Left lobe of liver (tissue), 2 donors: ENCODE measurements at regions not wholly inside any gene's neighbourhood (a gene's known extent, or its start where the extent isn't known, plus 50 kb on each side); places are given as distances from the start of the nearest gene placed in this dataset.
A peak's percentile ranks its signal among the peaks of the same experiment; 100 is the strongest.

Experiments
- ATAC-seq: fragments of 200-7000 bp; cut with Tn5 transposase; one replicate; pipeline ENCODE4 v1.9.1; 2020; ENCODE audit warnings: mild to moderate bottlenecking, moderate library complexity
- DNase-seq: peaks from one replicate; pipeline ENCODE4 v3.0.0-alpha.2; 2020; ENCODE audit warnings: low spot score
- donor health status: DM: no; HTN: no; CAD: no; lungs with moderate emphysema.
- donor health status: DM: no; HTN: yes; CAD: no.

DNA sequence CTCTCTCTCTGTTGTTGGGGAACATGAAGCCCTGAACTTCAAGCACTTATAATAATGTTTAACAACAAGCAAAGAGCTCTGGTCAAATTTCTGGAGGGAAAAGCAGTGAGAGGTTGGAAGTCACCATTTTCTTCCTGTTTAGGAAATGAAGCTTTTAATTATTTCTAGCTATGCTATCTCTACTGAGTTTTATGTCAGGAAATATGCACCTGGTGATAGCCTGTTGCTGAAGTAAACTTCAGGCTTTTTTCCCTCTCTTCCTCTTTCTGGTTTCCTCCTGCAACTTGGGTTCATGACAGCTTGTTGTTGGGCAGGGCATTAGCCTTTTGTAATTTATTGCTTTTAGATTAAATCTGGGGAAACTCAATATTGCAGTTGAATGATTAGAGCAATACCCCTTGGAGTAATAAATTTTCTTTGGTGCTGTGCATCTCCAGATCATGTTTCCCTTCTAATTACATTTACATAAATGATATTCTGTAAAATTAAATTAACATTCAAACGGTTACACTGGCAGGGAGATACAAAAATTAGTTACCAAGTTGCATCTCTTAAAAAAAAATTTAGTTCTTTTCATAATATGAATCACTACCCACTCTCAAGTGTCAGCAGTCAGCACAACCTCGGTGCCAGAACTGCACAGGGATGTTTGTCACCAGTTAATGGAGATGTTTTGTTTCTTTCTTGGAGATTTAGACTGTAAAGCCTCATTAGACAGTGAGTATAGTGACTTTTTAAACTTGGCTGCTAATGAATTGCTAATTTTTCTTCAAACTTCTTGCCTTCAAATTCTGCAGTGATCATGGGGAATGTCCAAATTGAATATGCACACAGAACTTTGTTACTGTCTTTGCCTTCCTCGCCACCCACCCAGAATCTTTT, 466.6 kb upstream of the ETAA1 start:
- ATAC-seq: no peak
- no peak for DNase-seq

GRCh38 chr2:66938471-66938967, 458.6 kb upstream of the ETAA1 start:
- ATAC-seq (no peak), DNase-seq (no peak)

DNA sequence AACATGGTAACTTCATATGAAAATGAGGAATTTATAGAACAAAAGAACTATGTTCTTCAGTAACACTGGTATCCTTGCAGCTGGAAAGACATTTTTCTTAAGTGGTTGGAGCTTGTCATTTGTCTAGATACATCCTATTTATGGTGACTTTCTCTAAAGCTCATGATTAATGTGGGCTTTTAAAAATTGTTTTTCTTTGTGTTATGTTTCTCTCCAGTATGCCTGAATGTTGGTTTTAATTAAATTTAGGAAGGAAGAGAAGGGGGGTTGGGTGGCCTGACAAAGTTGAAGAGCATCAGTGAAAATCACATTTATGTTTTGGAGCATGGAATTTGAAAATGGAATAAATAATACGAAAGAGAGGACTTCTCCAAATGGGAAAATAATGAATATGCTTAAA, 457.1 kb upstream of the ETAA1 start:
- no peak for ATAC-seq
- no peak for DNase-seq

DNA sequence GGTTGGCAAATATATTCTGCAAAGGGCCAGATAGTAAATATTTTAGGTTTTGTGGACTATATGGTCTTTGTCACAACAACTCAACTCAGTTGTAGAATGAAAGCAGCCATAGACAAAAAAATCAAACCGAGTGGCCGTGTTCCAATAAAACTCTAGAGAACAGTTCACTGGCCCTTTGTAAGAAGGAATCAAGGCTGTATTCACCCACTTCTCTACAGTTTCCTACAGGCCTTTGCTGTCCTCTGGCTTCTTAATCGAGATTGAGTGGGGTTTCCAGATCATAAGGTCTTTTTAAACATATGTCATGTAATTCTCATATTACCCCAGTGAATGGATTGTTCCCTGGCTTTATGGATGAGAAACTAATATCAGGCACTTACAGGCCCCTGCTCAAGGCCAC, 448.9 kb upstream of the ETAA1 start:
- DNase-seq: no peak
- ATAC-seq: no peak

DNA sequence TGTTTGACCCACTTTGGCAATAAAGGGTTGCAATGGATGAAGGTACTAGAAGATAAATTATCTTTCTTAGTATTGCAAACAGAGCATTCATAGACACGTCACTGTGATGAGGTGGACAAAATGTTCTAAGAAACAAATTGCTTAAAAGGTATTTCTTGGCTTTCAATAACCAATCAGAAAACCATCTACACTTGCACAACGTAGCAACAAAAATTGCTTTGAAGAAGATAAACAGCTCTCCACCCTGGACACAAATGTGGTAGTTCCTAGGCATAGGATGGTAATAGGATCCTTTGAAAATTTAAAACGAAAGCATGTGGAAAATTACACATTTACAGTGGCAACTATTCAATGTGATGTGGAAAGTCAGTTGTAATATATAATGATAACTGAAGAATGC, 439.9 kb upstream of the ETAA1 start:
- DNase-seq (no peak), ATAC-seq (no peak)

DNA sequence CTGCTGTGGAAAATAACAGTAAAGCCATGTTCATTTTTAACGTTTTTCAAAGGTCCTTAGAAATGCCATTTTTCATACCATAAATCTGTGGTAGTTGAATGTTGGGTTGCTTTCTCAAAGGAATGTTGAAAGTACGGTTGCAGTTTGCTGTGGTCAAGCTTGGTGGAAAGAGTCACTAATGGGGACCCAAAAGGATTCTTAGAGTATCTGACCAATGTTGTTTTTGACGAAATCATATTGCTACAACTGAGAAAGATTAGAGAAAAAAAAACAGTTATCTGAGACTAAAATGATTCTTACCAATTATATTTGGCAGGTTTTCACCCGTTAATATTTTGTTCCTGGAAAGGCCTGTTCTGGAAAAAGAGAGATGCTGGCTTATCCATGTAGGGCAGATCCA, 439.5 kb upstream of the ETAA1 start:
- no peak for DNase-seq
- ATAC-seq: no peak

- DNase-seq (no peak), ATAC-seq (no peak)
Observed at GRCh38 chr2:66960161-66960560, 437.0 kb upstream of the ETAA1 start.

- no peak for ATAC-seq
- DNase-seq: no peak
Observed at GRCh38 chr2:66962716-66963115, 434.4 kb upstream of the ETAA1 start.

DNA sequence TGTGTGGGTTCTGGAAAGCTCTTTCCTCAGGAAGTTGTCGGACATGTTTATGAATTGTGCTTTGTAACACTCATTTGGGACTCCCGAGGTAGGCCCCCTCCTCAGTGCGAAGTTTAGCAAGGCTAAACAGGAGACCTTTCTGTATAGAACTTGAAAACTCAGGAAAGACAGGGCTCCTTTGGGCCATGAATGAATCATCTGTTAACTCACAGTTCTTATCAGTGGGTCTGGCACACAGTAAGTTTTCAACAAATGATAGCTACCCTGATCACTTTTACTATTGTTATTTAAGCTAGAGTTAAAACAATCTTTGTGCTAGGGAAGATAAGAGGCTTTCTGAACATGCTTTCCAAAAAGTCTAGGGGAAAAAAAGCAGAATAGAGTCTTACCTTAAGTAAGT, 430.5 kb upstream of the ETAA1 start:
- DNase-seq (no peak), ATAC-seq (no peak)

DNA sequence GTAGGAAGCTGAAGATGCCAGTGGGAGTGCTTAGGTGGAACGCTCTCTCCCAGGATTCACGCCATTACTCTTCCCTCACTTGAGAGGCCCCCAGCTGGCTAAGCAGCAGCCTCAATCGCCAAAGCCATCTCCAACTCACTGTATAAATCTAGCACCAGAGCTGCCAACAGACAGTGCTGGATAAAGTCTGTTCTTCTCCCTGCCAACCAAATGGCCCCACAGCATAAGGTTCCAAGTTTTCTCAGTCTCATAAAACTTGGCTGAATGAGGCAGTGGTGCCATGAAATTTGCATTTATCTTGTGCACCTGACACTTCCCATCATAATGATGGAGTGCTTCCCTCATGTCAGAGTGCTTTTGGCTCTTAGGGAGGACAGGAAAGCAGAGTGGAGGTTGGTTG, 428.2 kb upstream of the ETAA1 start:
- DNase-seq: no peak
- ATAC-seq: no peak

- no peak for ATAC-seq
Observed at GRCh38 chr2:66981074-66981473, 416.1 kb upstream of the ETAA1 start.

DNA sequence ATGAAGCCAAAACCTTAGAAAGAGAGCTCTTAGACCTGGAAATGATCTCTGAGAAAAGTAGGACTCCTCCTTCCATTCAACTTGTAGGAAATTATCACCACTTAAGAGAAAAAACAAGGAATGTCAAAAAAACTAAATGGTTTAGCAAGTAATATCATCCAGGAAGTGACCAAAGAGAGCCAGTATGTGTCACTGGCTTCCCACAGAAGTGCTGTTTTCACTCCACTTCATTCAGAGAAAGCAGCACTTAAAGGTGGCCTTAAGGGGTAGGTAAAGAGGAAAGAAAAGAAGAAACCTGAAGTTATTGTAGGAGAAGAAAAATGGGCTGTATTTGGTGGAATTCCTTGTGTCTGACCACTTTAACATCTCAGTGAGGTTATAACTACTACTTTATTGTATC, 414.4 kb upstream of the ETAA1 start:
- ATAC-seq (peak; percentile 59), DNase-seq (no peak)

More at GRCh38 chr2:66981074-66981473, 416.1 kb upstream of the ETAA1 start:
- no peak for DNase-seq

- DNase-seq (no peak), ATAC-seq (no peak)
Observed at GRCh38 chr2:66984864-66985263, 412.3 kb upstream of the ETAA1 start.

DNA sequence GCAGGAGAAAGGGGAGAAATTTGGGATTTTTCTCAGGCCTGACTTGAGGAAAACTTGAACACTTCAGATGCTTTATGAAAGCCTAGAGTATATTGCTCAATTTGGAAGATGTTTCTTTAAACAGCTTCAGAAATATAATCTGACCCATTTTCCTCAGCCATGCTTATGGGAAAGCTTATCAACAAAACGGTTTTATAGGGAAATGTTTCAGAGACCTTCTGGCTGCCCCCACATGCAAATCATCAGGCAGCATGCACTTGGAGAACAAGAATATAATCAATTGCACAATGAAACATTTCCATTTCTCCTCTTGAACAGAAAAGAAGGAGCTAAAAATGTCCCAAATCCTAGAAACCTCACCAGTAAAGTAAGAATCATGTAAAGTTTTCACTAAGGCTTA, 411.2 kb upstream of the ETAA1 start:
- ATAC-seq: no peak
- no peak for DNase-seq

DNA sequence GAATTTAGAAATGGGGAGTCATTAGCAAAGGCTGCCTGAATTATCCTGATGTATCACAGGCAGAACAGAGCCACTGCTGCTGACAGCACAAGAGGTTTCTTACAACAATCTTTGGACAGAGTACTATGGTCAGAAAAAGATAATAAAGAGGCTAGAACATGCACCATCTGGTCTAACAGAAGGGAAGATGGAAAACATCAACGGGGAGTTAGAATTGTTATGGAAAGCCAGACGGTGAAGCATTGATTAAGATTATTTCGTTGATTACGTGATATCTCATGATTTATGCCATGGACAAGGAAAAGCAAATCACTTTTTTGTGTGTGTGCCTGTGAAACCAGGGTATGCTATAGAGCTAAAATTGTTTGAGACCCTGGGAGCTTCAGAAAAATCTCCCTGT, 409.4 kb upstream of the ETAA1 start:
- DNase-seq (no peak), ATAC-seq (no peak)

GRCh38 chr2:66994654-66995053, 402.5 kb upstream of the ETAA1 start:
- ATAC-seq (no peak), DNase-seq (no peak)

GRCh38 chr2:66995636-66996035, 401.5 kb upstream of the ETAA1 start:
- ATAC-seq (no peak), DNase-seq (no peak)

DNA sequence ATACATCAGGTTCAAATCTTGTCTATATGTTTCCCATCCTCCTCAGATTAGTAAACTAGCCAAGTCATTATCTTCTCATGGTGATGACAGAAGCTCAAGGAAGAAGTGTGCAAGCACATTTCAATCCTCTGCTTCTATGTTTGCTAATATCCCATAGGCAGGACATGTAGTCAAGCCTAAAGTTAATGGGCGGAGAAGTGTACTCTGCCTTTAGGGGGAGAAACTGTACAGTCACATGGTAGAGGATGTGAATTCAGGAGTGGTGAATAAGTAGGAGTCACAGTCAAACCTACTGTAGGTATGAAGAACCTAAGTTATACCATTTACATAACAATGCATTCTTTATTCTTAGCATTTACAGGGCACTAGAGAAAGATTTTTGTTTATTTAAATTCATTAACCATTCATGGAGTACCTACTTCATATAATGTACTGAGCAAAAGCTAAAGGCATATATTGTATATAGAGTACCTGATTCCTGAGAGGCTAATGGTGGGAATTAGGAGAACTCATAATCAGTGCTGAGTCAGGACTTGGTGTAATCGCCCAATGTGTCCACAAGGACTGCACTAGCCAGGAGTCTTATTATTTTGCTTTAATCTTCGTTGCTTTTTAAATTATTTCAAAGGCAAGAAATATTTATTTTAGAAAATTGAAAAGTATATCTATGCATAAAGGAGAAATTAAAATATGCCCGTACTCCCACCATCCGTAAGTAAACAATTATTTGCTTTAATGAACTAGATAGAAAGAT, 394.3 kb upstream of the ETAA1 start:
- no peak for ATAC-seq
- DNase-seq: no peak

DNA sequence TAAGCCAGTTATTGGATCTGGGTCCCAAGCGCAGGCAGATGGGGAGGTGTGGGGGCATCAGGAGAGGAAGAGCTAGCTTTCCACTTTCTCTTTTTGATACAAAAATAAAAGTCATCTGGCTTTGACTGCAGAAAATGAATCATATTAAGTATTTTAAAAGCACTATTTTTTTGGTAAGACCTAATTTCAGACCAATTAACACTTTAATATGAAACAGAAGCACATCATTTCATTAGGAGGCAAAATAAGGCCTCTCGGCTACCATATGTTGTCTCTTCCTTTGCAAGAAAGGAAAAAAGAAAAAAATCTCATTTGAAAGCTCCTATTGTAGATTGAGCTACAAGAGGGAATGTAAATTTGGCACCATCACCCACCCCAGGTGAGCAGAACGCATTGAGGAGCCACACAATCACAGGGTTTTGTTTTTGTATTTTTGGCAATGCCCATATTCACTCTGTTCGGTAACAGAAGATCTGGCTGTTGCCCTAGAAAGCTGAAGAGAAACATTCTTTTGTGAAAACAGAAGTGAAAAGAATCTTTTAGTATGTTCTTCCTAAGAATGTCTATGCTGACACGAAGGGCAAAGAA, 390.7 kb upstream of the ETAA1 start:
- ATAC-seq: no peak

DNA sequence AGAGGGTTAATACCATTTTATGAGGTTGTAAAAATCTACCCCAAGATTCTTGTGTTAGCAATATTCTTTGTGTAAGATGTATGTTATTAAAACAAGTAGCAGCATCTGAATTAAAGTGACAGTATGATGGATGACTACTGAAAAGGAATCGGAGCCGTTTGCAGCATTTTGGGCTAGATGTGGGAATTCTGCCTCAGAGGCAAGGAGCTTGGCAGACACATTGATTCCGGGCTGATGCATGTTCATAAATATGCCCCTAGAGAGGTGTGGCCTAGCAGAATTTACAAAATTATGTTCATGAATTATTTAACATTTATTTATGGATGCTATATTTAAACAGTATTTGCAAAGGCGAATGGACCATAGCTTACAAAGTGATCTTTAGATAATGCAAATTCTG, 389.0 kb upstream of the ETAA1 start:
- DNase-seq: no peak

More for the DNA sequence above, 390.7 kb upstream of the ETAA1 start:
- DNase-seq: no peak

GRCh38 chr2:67012165-67012564, 385.0 kb upstream of the ETAA1 start:
- DNase-seq (no peak), ATAC-seq (no peak)

More for the DNA sequence above, 389.0 kb upstream of the ETAA1 start:
- no peak for ATAC-seq

DNA sequence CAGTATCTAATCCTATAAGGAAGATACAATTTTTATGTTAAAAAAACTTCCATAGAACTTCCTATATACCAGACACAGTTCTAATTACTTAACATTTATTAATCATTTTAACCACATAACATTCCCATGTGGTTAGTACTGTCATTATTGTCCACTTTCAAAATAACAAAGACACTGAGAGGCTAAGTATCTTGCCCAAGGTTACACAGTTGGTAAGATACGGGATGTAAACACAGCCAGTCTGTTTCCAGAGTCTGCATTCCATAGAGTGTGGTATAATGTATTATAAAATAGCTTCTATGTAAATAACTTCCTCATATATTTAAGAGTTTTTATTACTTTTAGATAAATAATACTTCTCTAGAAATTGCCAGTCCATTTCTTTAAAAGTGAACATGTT, 383.3 kb upstream of the ETAA1 start:
- no peak for DNase-seq
- no peak for ATAC-seq
